Activated T-cell treated with anti-CD3 and anti-CD28 coated beads, Interleukin-2, amount 50 U/mL, for 72 hours (primary cell): ENCODE measurements at regions not wholly inside any gene's neighbourhood (a gene's known extent, or its start where the extent isn't known, plus 50 kb on each side); places are given as distances from the start of the nearest gene placed in this dataset.

Experiments used
- ATAC-seq, 2 donors: fragments of 150-1000 bp; cut with Tn5 transposase; replicated peaks in 1 of 2; 2 replicates each; pipeline ENCODE4 v1.10.0; 2021; ENCODE audit warnings: moderate library complexity in 2 of 2, mild to moderate bottlenecking in 1 of 2
- DNase-seq, 2 donors: peaks; one replicate each; pipeline ENCODE4 v3.0.0; 2021 to 2022; ENCODE audit warnings: mixed read lengths in 1 of 2
- H3K27ac Mint-ChIP-seq: one replicate; pipeline ENCODE4 v1.8.0; 2022; ENCODE audit warnings: mild to moderate bottlenecking, moderate library complexity, mixed read lengths
- H3K27me3 Mint-ChIP-seq: one replicate; pipeline ENCODE4 v1.8.0; 2022; ENCODE audit warnings: low read depth, mixed read lengths
- H3K36me3 Mint-ChIP-seq, 2 donors: one replicate each; pipeline ENCODE4 v1.8.0; 2022; ENCODE audit warnings: mixed read lengths in 2 of 2, mild to moderate bottlenecking in 1 of 2; ENCODE audit not compliant: insufficient read depth in 2 of 2
- H3K4me1 Mint-ChIP-seq: one replicate; pipeline ENCODE4 v1.8.0; 2022; ENCODE audit warnings: low read depth, mixed read lengths
- H3K4me3 Mint-ChIP-seq, 2 donors: one replicate each; pipeline ENCODE4 v1.8.0; 2022; ENCODE audit warnings: mild to moderate bottlenecking in 2 of 2, mixed read lengths in 2 of 2, moderate library complexity in 2 of 2
- H3K9me3 Mint-ChIP-seq, 2 donors: one replicate each; pipeline ENCODE4 v1.8.0; 2022; ENCODE audit warnings: mixed read lengths in 2 of 2

GRCh38 chr15:38944536-38944935, 379.9 kb upstream of the RASGRP1 start:
- no peak overlapping the region for H3K27ac Mint-ChIP-seq
- no peak for DNase-seq
- H3K36me3 Mint-ChIP-seq, result no peaks in the 10 kb centered on the region
- H3K9me3 Mint-ChIP-seq, result no peaks in the 10 kb centered on the region
- H3K27me3 Mint-ChIP-seq, result peaks cover 7% of the 10 kb centered on the region
- H3K4me1 Mint-ChIP-seq, result no peaks in the 10 kb centered on the region
- no peak overlapping the region for H3K4me3 Mint-ChIP-seq
- no peak for ATAC-seq

GRCh38 chr15:38945551-38946298, 381.1 kb upstream of the RASGRP1 start:
- H3K4me1 Mint-ChIP-seq, result no peaks in the 10 kb centered on the region
- H3K4me3 Mint-ChIP-seq, result no peak overlapping the region
- no peak for ATAC-seq
- H3K27ac Mint-ChIP-seq, result no peak overlapping the region
- peaks cover 7% of the 10 kb centered on the region for H3K27me3 Mint-ChIP-seq
- H3K9me3 Mint-ChIP-seq, result no peaks in the 10 kb centered on the region
- DNase-seq, result no peak
- no peaks in the 10 kb centered on the region for H3K36me3 Mint-ChIP-seq

GRCh38 chr15:38954090-38954489, 389.5 kb upstream of the RASGRP1 start:
- no peaks in the 10 kb centered on the region for H3K9me3 Mint-ChIP-seq
- ATAC-seq (no peak), DNase-seq (no peak)
- H3K4me3 Mint-ChIP-seq, result no peak overlapping the region
- no peaks in the 10 kb centered on the region for H3K4me1 Mint-ChIP-seq
- no peak overlapping the region for H3K27ac Mint-ChIP-seq
- H3K36me3 Mint-ChIP-seq, result no peaks in the 10 kb centered on the region
- H3K27me3 Mint-ChIP-seq, result no peaks in the 10 kb centered on the region

- Mint-ChIP-seq H3K27me3 (no peaks in the 10 kb centered on the region), H3K36me3 (no peaks in the 10 kb centered on the region), H3K27ac (no peak overlapping the region), H3K9me3 (no peaks in the 10 kb centered on the region), H3K4me3 (no peak overlapping the region), H3K4me1 (no peaks in the 10 kb centered on the region)
- DNase-seq (no peak), ATAC-seq (no peak)
Observed at GRCh38 chr15:38961456-38961855, 396.8 kb upstream of the RASGRP1 start.

GRCh38 chr15:38961931-38962330, 397.3 kb upstream of the RASGRP1 start:
- Mint-ChIP-seq H3K4me1 (no peaks in the 10 kb centered on the region), H3K4me3 (no peak overlapping the region), H3K27me3 (no peaks in the 10 kb centered on the region), H3K36me3 (no peaks in the 10 kb centered on the region), H3K27ac (no peak overlapping the region), H3K9me3 (no peaks in the 10 kb centered on the region)
- DNase-seq (no peak), ATAC-seq (no peak)

- ATAC-seq, result no peak
- Mint-ChIP-seq H3K4me1 (no peaks in the 10 kb centered on the region), H3K9me3 (peaks cover 2 to 4% of the 10 kb centered on the region in 2 donors), H3K36me3 (peaks cover 0 to 5% of the 10 kb centered on the region in 2 donors), H3K27me3 (no peaks in the 10 kb centered on the region), H3K27ac (no peak overlapping the region), H3K4me3 (no peak overlapping the region)
- no peak for DNase-seq
Observed at GRCh38 chr15:38972831-38973230, 408.2 kb upstream of the RASGRP1 start.

- Mint-ChIP-seq H3K9me3 (peaks cover 2 to 4% of the 10 kb centered on the region in 2 donors), H3K27ac (no peak overlapping the region), H3K4me1 (no peaks in the 10 kb centered on the region), H3K27me3 (no peaks in the 10 kb centered on the region), H3K4me3 (no peak overlapping the region), H3K36me3 (peaks cover 3 to 4% of the 10 kb centered on the region in 2 donors)
- ATAC-seq (no peak), DNase-seq (no peak)
Observed at GRCh38 chr15:38975282-38975990, 410.8 kb upstream of the RASGRP1 start.

- Mint-ChIP-seq H3K4me1 (no peaks in the 10 kb centered on the region), H3K4me3 (no peak overlapping the region), H3K27me3 (peaks cover 5% of the 10 kb centered on the region), H3K27ac (no peak overlapping the region), H3K36me3 (no peaks in the 10 kb centered on the region), H3K9me3 (no peaks in the 10 kb centered on the region)
- ATAC-seq (no peak), DNase-seq (no peak)
Observed at GRCh38 chr15:38991126-38991525, 426.5 kb upstream of the RASGRP1 start.

GRCh38 chr15:38991701-38992100, 427.1 kb upstream of the RASGRP1 start:
- peaks cover 11% of the 10 kb centered on the region for H3K27me3 Mint-ChIP-seq
- DNase-seq (no peak), ATAC-seq (no peak)
- no peaks in the 10 kb centered on the region for H3K4me1 Mint-ChIP-seq
- H3K9me3 Mint-ChIP-seq, result no peaks in the 10 kb centered on the region
- H3K4me3 Mint-ChIP-seq, result no peak overlapping the region
- no peaks in the 10 kb centered on the region for H3K36me3 Mint-ChIP-seq
- no peak overlapping the region for H3K27ac Mint-ChIP-seq

- DNase-seq (no peak), ATAC-seq (no peak)
- Mint-ChIP-seq H3K27me3 (peaks cover 13% of the 10 kb centered on the region), H3K4me3 (no peak overlapping the region), H3K9me3 (no peaks in the 10 kb centered on the region), H3K36me3 (no peaks in the 10 kb centered on the region), H3K4me1 (no peaks in the 10 kb centered on the region), H3K27ac (no peak overlapping the region)
Observed at GRCh38 chr15:38992506-38992905, 427.9 kb upstream of the RASGRP1 start.

GRCh38 chr15:38992930-38993329, 428.3 kb upstream of the RASGRP1 start:
- H3K27ac Mint-ChIP-seq, result no peak overlapping the region
- DNase-seq (no peak), ATAC-seq (no peak)
- H3K4me3 Mint-ChIP-seq, result no peak overlapping the region
- H3K36me3 Mint-ChIP-seq, result no peaks in the 10 kb centered on the region
- H3K9me3 Mint-ChIP-seq, result no peaks in the 10 kb centered on the region
- no peaks in the 10 kb centered on the region for H3K4me1 Mint-ChIP-seq
- H3K27me3 Mint-ChIP-seq, result peaks cover 13% of the 10 kb centered on the region

- no peak overlapping the region for H3K27ac Mint-ChIP-seq
- no peaks in the 10 kb centered on the region for H3K36me3 Mint-ChIP-seq
- no peak for DNase-seq
- no peak for ATAC-seq
- no peaks in the 10 kb centered on the region for H3K9me3 Mint-ChIP-seq
- peaks cover 13% of the 10 kb centered on the region for H3K27me3 Mint-ChIP-seq
- no peak overlapping the region for H3K4me3 Mint-ChIP-seq
- no peaks in the 10 kb centered on the region for H3K4me1 Mint-ChIP-seq
Observed at GRCh38 chr15:38994310-38994709, 429.7 kb upstream of the RASGRP1 start.

- peaks cover 18% of the 10 kb centered on the region for H3K27me3 Mint-ChIP-seq
- ATAC-seq (no peak), DNase-seq (no peak)
- H3K9me3 Mint-ChIP-seq, result no peaks in the 10 kb centered on the region
- peaks cover 10% of the 10 kb centered on the region for H3K4me1 Mint-ChIP-seq
- H3K36me3 Mint-ChIP-seq, result no peaks in the 10 kb centered on the region
- H3K27ac Mint-ChIP-seq, result no peak overlapping the region
- no peak overlapping the region for H3K4me3 Mint-ChIP-seq
Observed at GRCh38 chr15:38996111-38996631, 431.6 kb upstream of the RASGRP1 start.
